Activated CD8-positive, alpha-beta T cell treated with anti-CD3 and anti-CD28 coated beads for 36 hours (primary cell): ENCODE measurements at regions not wholly inside any gene's neighbourhood (a gene's known extent, or its start where the extent isn't known, plus 50 kb on each side); places are given as distances from the start of the nearest gene placed in this dataset.

Source experiments
- ATAC-seq: fragments of 200-7000 bp; cut with Tn5 transposase; one replicate; pipeline ENCODE4 v1.10.0; 2021; ENCODE audit warnings: mild to moderate bottlenecking, moderate library complexity
- CTCF ChIA-PET: fragments of 350-600 bp; sonication (Branson Sonifier 250); formaldehyde crosslinking; loops from one replicate; lab custom pipeline; 2021; ENCODE audit warnings: antibody characterized with exemption; lab: Charles Lee
- POLR2A ChIA-PET: fragments of 350-600 bp; sonication (Branson Sonifier 250); formaldehyde crosslinking; loops from one replicate; lab custom pipeline; 2021; ENCODE audit warnings: antibody characterized with exemption; lab: Charles Lee
- DNase-seq: peaks from one replicate; pipeline ENCODE4 v3.0.0-alpha.2; 2020
- H3K27ac Mint-ChIP-seq: one replicate; pipeline ENCODE4 v1.8.0; 2021; ENCODE audit warnings: mild to moderate bottlenecking, mixed read lengths
- H3K27me3 Mint-ChIP-seq: one replicate; pipeline ENCODE4 v1.8.0; 2021; ENCODE audit warnings: mixed read lengths
- H3K36me3 Mint-ChIP-seq: one replicate; pipeline ENCODE4 v1.8.0; 2021; ENCODE audit warnings: low read depth, mixed read lengths
- H3K4me1 Mint-ChIP-seq: one replicate; pipeline ENCODE4 v1.8.0; 2021; ENCODE audit warnings: low read depth, mixed read lengths
- H3K4me3 Mint-ChIP-seq: one replicate; pipeline ENCODE4 v1.8.0; 2021; ENCODE audit warnings: mild to moderate bottlenecking, moderate library complexity, mixed read lengths
- H3K9me3 Mint-ChIP-seq: one replicate; pipeline ENCODE4 v1.8.0; 2021; ENCODE audit warnings: mixed read lengths
- intact Hi-C: fragments of 100-400 bp; cut with micrococcal nuclease; formaldehyde crosslinking; loops from one replicate; pipeline ENCODE4 v1.10.0; 2022
- TF ChIP-seq, protein P1 (sequence below): fragments of 200-600 bp; IDR thresholded peaks from one replicate; pipeline ENCODE4 v1.8.0; 2022; ENCODE audit warnings: antibody characterized with exemption, mild to moderate bottlenecking

DNA sequence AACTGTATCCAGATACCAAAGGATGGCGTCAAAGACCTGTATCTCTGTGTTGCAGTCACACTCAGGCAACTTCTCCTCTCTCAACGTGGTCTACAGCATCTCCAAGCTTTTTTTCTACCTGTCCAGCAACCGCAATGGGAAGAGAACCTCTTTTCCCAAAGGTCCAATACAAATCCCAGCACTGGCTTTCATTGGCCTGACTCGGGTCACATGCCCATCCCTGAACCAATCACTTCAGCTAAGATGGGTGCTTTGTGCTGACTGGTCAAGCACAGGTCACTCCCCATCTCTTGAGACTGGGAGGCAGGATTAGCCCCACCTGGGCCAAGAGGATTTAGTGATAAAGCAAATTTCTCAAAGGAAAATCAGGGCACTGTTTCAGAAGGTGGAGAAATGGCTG lies 71.2 kb upstream of the C16orf82 start:
- ATAC-seq (no peak), DNase-seq (no peak)
- intact Hi-C loops = no loop called here
- Mint-ChIP-seq H3K9me3 (peaks cover 4% of the 10 kb centered on the region), H3K4me3 (no peak overlapping the region), H3K27me3 (peaks cover 15% of the 10 kb centered on the region), H3K36me3 (no peaks in the 10 kb centered on the region), H3K4me1 (no peaks in the 10 kb centered on the region), H3K27ac (no peak overlapping the region)
- CTCF ChIA-PET = no interaction called here
- TF ChIP-seq, protein P1, sequence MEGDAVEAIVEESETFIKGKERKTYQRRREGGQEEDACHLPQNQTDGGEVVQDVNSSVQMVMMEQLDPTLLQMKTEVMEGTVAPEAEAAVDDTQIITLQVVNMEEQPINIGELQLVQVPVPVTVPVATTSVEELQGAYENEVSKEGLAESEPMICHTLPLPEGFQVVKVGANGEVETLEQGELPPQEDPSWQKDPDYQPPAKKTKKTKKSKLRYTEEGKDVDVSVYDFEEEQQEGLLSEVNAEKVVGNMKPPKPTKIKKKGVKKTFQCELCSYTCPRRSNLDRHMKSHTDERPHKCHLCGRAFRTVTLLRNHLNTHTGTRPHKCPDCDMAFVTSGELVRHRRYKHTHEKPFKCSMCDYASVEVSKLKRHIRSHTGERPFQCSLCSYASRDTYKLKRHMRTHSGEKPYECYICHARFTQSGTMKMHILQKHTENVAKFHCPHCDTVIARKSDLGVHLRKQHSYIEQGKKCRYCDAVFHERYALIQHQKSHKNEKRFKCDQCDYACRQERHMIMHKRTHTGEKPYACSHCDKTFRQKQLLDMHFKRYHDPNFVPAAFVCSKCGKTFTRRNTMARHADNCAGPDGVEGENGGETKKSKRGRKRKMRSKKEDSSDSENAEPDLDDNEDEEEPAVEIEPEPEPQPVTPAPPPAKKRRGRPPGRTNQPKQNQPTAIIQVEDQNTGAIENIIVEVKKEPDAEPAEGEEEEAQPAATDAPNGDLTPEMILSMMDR = no peak
- POLR2A ChIA-PET = no interaction called here

GRCh38 chr16:27005386-27005785 lies 61.3 kb upstream of the C16orf82 start:
- intact Hi-C loops = no loop called here
- Mint-ChIP-seq H3K36me3 (no peaks in the 10 kb centered on the region), H3K27me3 (peaks cover 33% of the 10 kb centered on the region), H3K4me1 (no peaks in the 10 kb centered on the region), H3K4me3 (no peak overlapping the region), H3K27ac (no peak overlapping the region), H3K9me3 (no peaks in the 10 kb centered on the region)
- TF ChIP-seq, protein P1 = no peak
- ATAC-seq (no peak), DNase-seq (no peak)
- ChIA-PET CTCF (no interaction called here), POLR2A (no interaction called here)
